IPS-20b (cell line): ENCODE measurements at regions not wholly inside any gene's neighbourhood (a gene's known extent, or its start where the extent isn't known, plus 50 kb on each side); places are given as distances from the start of the nearest gene placed in this dataset.

Source experiments
- H3K27ac ChIP-seq: one replicate; pipeline ENCODE4 v1.5.1; 2013; ENCODE audit warnings: low read length
- H3K27me3 ChIP-seq: 2 replicates; pipeline ENCODE4 v1.6.1; 2013; ENCODE audit warnings: mild to moderate bottlenecking, low read length, inconsistent platforms; ENCODE audit not compliant: insufficient read depth
- H3K36me3 ChIP-seq: 2 replicates; pipeline ENCODE4 v1.6.1; 2013; ENCODE audit warnings: low read depth, mild to moderate bottlenecking, inconsistent platforms, low read length, moderate library complexity; ENCODE audit not compliant: insufficient read depth
- H3K4me1 ChIP-seq: 2 replicates; pipeline ENCODE4 v1.6.1; 2013; ENCODE audit warnings: mild to moderate bottlenecking, control low read depth, inconsistent platforms, low read length, moderate library complexity; ENCODE audit not compliant: insufficient read depth
- H3K4me3 ChIP-seq: 2 replicates; pipeline ENCODE4 v1.5.1; 2013; ENCODE audit warnings: mild to moderate bottlenecking, low read length, inconsistent platforms
- H3K9ac ChIP-seq: 2 replicates; pipeline ENCODE4 v1.6.1; 2013; ENCODE audit warnings: low read depth, mild to moderate bottlenecking, inconsistent platforms, low read length, moderate library complexity
- H3K9me3 ChIP-seq: 2 replicates; pipeline ENCODE4 v1.6.1; 2013; ENCODE audit warnings: mild to moderate bottlenecking, low read depth, low read length, inconsistent platforms; ENCODE audit not compliant: insufficient read depth

DNA sequence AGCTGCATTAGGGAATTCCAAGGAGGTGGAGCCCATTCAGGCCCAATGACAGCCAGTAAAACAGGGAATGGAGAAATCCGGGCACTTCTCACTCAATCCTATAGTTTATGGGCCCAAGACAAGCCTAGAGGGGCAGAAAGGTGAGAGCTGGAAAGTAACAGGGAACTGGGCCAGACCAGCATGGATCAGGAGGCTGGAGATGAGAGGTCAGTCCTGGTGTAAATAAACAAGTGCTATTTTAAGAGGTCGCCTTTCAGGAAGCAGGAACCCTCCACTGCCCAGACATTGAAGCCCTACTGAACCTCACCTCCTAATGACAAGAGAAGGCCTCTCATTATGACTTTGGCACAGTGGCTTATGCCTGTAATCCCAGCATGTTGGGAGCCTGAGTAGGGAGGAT lies 57.2 kb upstream of the TGM3 start:
- Histone ChIP-seq H3K9ac (no peak overlapping the region), H3K27me3 (no peaks in the 10 kb centered on the region), H3K27ac (no peak overlapping the region), H3K4me3 (no peak overlapping the region), H3K36me3 (no peaks in the 10 kb centered on the region), H3K4me1 (peaks cover 16% of the 10 kb centered on the region; the same call in 1 of the 2 replicates), H3K9me3 (no peaks in the 10 kb centered on the region)

DNA sequence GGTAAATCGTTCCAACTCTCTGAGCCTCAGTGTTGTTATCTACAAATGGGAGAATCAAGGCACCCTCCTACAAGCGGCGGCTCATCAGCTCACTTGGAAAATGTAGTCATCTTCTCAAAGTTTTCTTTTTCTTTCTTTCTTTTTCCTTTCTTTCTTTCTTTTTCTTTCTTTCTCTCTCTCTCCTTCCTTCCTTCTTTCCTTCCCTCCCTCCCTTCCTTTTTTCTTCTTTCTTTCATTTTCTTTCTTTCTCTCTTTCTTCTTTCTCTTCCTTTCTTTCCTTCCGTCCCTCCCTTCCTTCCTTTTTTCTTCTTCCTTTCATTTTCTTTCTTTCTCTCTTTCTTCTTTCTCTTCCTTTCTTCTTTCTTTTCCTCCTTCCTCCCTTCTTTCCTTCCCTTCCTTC lies 55.0 kb upstream of the TGM3 start:
- peaks cover 14% of the 10 kb centered on the region; the same call in 1 of the 2 replicates for H3K4me1 ChIP-seq
- H3K9ac ChIP-seq: no peak overlapping the region
- no peaks in the 10 kb centered on the region for H3K36me3 ChIP-seq
- no peaks in the 10 kb centered on the region for H3K9me3 ChIP-seq
- no peak overlapping the region for H3K27ac ChIP-seq
- H3K27me3 ChIP-seq: no peaks in the 10 kb centered on the region
- H3K4me3 ChIP-seq: no peak overlapping the region

DNA sequence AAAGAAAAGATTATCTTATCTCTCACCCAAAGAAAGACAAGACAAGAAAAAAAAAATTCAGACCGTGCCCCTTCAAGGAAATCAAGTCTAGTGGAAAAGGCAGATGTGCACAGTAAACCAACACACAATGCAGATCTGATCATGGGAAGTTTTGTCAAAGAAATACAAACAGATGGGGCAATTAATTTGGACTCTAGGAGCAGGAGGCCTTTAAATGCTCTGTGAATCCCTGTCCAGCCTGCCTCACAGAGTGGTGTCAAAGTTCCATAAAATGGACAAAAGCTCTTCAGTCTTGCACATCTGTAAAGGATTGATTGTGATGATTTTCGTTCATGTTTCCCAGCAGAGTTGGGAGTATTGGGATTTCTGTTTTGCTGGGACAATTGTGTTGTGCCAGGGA lies 53.1 kb upstream of the TGM3 start:
- no peaks in the 10 kb centered on the region for H3K36me3 ChIP-seq
- peaks cover 21% of the 10 kb centered on the region; the same call in 1 of the 2 replicates for H3K4me1 ChIP-seq
- no peaks in the 10 kb centered on the region for H3K27me3 ChIP-seq
- no peaks in the 10 kb centered on the region for H3K9me3 ChIP-seq
- no peak overlapping the region for H3K4me3 ChIP-seq
- H3K9ac ChIP-seq: no peak overlapping the region
- H3K27ac ChIP-seq: no peak overlapping the region

DNA sequence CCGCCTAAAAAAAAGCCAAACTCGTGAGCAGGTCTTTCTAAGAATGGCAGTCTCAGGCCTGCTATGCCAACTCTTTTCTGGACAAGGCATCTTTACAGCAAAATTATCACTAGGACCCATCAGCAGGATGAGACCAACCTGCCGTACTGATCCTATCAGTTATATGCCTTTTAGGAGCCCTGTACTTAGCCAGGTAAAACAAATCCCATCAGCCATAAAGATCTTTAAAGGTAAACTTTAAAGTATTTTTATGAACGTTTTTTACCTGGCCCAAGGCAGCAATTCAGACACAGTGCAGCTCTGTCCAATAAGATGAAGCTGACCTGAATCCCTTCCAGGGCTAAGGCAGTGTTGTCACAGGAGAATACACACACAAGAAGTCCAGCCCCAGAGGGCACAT lies 51.3 kb upstream of the TGM3 start:
- Histone ChIP-seq H3K27ac (no peak overlapping the region), H3K9me3 (no peaks in the 10 kb centered on the region), H3K9ac (no peak overlapping the region), H3K4me3 (no peak overlapping the region), H3K27me3 (no peaks in the 10 kb centered on the region), H3K36me3 (no peaks in the 10 kb centered on the region), H3K4me1 (peaks cover 21% of the 10 kb centered on the region; the same call in 1 of the 2 replicates)

DNA sequence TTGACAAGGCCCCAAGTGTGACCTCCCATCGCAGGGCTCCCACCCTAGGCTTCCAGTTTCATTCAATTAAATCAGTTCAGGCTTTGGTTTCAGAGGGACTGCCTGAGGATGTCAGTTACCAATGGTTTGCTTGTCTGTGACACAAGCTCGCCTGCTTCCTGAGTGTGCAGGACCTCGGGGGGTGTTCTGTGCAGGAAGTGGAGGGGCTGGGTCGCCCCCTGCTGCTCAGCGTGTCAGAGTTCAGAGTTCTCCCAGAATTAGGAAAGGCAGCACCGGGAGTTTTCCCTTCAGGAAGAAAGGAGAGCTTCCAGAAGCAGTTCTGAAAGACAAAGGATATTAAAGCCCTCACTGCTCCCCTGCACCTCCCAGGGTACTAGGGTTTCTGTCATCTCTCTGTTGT lies 50.8 kb upstream of the TGM3 start:
- Histone ChIP-seq H3K4me1 (peaks cover 21% of the 10 kb centered on the region; the same call in 1 of the 2 replicates), H3K4me3 (no peak overlapping the region), H3K36me3 (no peaks in the 10 kb centered on the region), H3K27ac (no peak overlapping the region), H3K27me3 (no peaks in the 10 kb centered on the region), H3K9me3 (no peaks in the 10 kb centered on the region), H3K9ac (no peak overlapping the region)

DNA sequence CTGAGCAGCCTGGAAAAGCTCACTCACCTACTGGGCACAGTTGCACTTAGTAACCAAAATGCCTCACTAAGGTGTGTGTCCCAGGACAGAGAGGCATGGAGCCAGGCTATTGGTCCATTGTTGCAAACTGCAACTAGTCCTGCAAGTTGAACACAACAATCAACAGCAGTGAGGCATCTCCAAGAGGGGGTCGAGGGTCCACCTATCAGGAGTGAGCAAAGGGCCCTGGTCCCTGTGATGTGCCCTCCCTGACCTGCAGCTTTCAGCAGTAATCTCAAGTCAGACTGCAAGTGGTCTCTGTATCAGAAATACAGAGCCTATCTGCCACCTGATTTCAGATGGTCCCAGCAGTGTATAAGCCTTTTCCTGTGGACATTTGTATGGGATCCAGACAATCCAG lies 50.2 kb upstream of the TGM3 start:
- Histone ChIP-seq H3K27me3 (no peaks in the 10 kb centered on the region), H3K4me1 (peaks cover 21% of the 10 kb centered on the region; the same call in 1 of the 2 replicates), H3K4me3 (peak overlapping the region; percentile 13; the same call in 1 of the 2 replicates), H3K9me3 (no peaks in the 10 kb centered on the region), H3K36me3 (no peaks in the 10 kb centered on the region), H3K27ac (no peak overlapping the region), H3K9ac (no peak overlapping the region)
